IMR-90 (cell line): ENCODE measurements at regions not wholly inside any gene's neighbourhood (a gene's known extent, or its start where the extent isn't known, plus 50 kb on each side); places are given as distances from the start of the nearest gene placed in this dataset.

ENCODE experiments used
- ATAC-seq: fragments of 200-7000 bp; cut with Tn5 transposase; 2 replicates; pipeline ENCODE4 v1.9.1; 2020; ENCODE audit warnings: low read depth, mild to moderate bottlenecking, moderate library complexity
- BruUV-seq: library from RNA; stranded (reverse); fragments of 400-500 nt; replicated peaks from 2 replicates; lab custom pipeline; 2021; lab: Mats Ljungman, UMichigan
- CTCF ChIA-PET: fragments of 300-600 bp; formaldehyde crosslinking; extraction: SDS; loops from one replicate; lab custom pipeline; 2021; ENCODE audit warnings: antibody characterized with exemption; lab: Yijun Ruan, JAX
- POLR2A ChIA-PET: fragments of 300-600 bp; sonication (Branson Sonifier 250); formaldehyde crosslinking; loops from one replicate; lab custom pipeline; 2022; ENCODE audit warnings: antibody characterized with exemption; ENCODE audit not compliant: unreplicated experiment; lab: Charles Lee
- DNase-seq: peaks from one replicate; pipeline ENCODE4 v3.0.0; 2013
- H2AFZ ChIP-seq: replicated peaks from 2 replicates; pipeline ENCODE3; 2013; ENCODE audit warnings: low read length, mild to moderate bottlenecking; ENCODE audit not compliant: poor library complexity
- H2AK5ac ChIP-seq: 2 replicates; pipeline ENCODE4 v1.6.1; 2013; ENCODE audit warnings: low read depth, low read length, inconsistent platforms
- H2AK9ac ChIP-seq: replicated peaks from 2 replicates; pipeline ENCODE3; 2013; ENCODE audit warnings: mild to moderate bottlenecking, low read depth, low read length, moderate library complexity; ENCODE audit not compliant: poor library complexity
- H2BK120ac ChIP-seq: 2 replicates; pipeline ENCODE4 v1.6.1; 2013; ENCODE audit warnings: low read depth, low read length, inconsistent platforms
- H2BK15ac ChIP-seq: 3 replicates; pipeline ENCODE4 v1.6.1; 2013; ENCODE audit warnings: low read depth, low read length, inconsistent platforms
- H2BK20ac ChIP-seq: 2 replicates; pipeline ENCODE4 v1.6.1; 2013; ENCODE audit warnings: low read depth, mild to moderate bottlenecking, inconsistent platforms, low read length, moderate library complexity
- H2BK5ac ChIP-seq: 2 replicates; pipeline ENCODE4 v1.6.1; 2013; ENCODE audit warnings: mild to moderate bottlenecking, low read depth, low read length, inconsistent platforms; ENCODE audit not compliant: poor library complexity, severe bottlenecking
- H3K14ac ChIP-seq: replicated peaks from 2 replicates; pipeline ENCODE4 v1.6.1; 2013; ENCODE audit warnings: low read depth, low read length, inconsistent platforms
- H3K18ac ChIP-seq: 2 replicates; pipeline ENCODE4 v1.6.1; 2013; ENCODE audit warnings: low read depth, low read length, control low read depth
- H3K23ac ChIP-seq: 2 replicates; pipeline ENCODE4 v1.6.1; 2013; ENCODE audit warnings: low read depth, low read length, inconsistent platforms
- H3K27ac ChIP-seq: 2 replicates; pipeline ENCODE4 v1.5.1; 2013; ENCODE audit warnings: mild to moderate bottlenecking, control low read depth, low read length; ENCODE audit not compliant: insufficient read depth
- H3K27me3 ChIP-seq: 2 replicates; pipeline ENCODE4 v1.6.1; 2013; ENCODE audit warnings: low read length; ENCODE audit not compliant: control insufficient read depth, insufficient read depth
- H3K36me3 ChIP-seq: 2 replicates; pipeline ENCODE4 v1.6.1; 2013; ENCODE audit warnings: low read length, mixed read lengths; ENCODE audit not compliant: control insufficient read depth, insufficient read depth
- H3K4ac ChIP-seq: 2 replicates; pipeline ENCODE4 v1.6.1; 2013; ENCODE audit warnings: low read depth, low read length, inconsistent platforms
- H3K4me1 ChIP-seq: 2 replicates; pipeline ENCODE4 v1.6.1; 2013; ENCODE audit warnings: low read length, mixed read lengths; ENCODE audit not compliant: control insufficient read depth, insufficient read depth
- H3K4me2 ChIP-seq: 2 replicates; pipeline ENCODE4 v1.6.1; 2013; ENCODE audit warnings: low read depth, mild to moderate bottlenecking, control low read depth, low read length, moderate library complexity
- H3K4me3 ChIP-seq: 2 replicates; pipeline ENCODE4 v1.5.1; 2013; ENCODE audit warnings: low read depth, mild to moderate bottlenecking, control low read depth, low read length, moderate library complexity; ENCODE audit not compliant: insufficient read depth
- H3K56ac ChIP-seq: 2 replicates; pipeline ENCODE4 v1.6.1; 2013; ENCODE audit warnings: low read length, inconsistent platforms; ENCODE audit not compliant: insufficient read depth; ENCODE audit errors: extremely low read depth
- H3K79me1 ChIP-seq, 2 experiments: 2 replicates each; pipeline ENCODE4 v1.6.1; 2013; ENCODE audit warnings: low read length in 2 of 2, inconsistent platforms in 1 of 2, low read depth in 1 of 2
- H3K9ac ChIP-seq: 2 replicates; pipeline ENCODE4 v1.6.1; 2013; ENCODE audit warnings: low read depth, low read length, control low read depth
- H3K9me1 ChIP-seq: 2 replicates; pipeline ENCODE4 v1.6.1; 2013; ENCODE audit warnings: low read length, inconsistent platforms; ENCODE audit not compliant: insufficient read depth
- H3K9me3 ChIP-seq: 2 replicates; pipeline ENCODE4 v1.6.1; 2013; ENCODE audit warnings: low read length; ENCODE audit not compliant: control insufficient read depth, insufficient read depth
- H4K20me1 ChIP-seq: 2 replicates; pipeline ENCODE4 v1.6.1; 2013; ENCODE audit warnings: low read length, inconsistent platforms; ENCODE audit not compliant: insufficient read depth
- H4K5ac ChIP-seq: 2 replicates; pipeline ENCODE4 v1.6.1; 2013; ENCODE audit warnings: mild to moderate bottlenecking, low read depth, low read length, control low read depth
- H4K8ac ChIP-seq, 2 experiments: 2 replicates each; pipeline ENCODE4 v1.6.1; 2013; ENCODE audit warnings: low read depth in 2 of 2, low read length in 2 of 2, control low read depth in 1 of 2, inconsistent platforms in 1 of 2
- H4K91ac ChIP-seq: 2 replicates; pipeline ENCODE4 v1.6.1; 2013; ENCODE audit warnings: low read depth, low read length, inconsistent platforms; ENCODE audit not compliant: insufficient read depth
- BHLHE40 ChIP-seq: fragments of 150-350 bp; IDR thresholded peaks from 2 replicates; pipeline ENCODE4 v1.6.1; 2016; ENCODE audit warnings: mild to moderate bottlenecking, low read depth, low read length
- CEBPB ChIP-seq: IDR thresholded peaks from 2 replicates; pipeline ENCODE4 v1.6.1; 2012; ENCODE audit warnings: low read depth, low read length, improper control_type of control experiment
- CHD1 ChIP-seq: IDR thresholded peaks from 2 replicates; pipeline ENCODE4 v1.6.1; 2012; ENCODE audit warnings: low read depth, low read length, improper control_type of control experiment
- FOS ChIP-seq: fragments of 150-350 bp; IDR thresholded peaks from 2 replicates; pipeline ENCODE4 v1.6.1; 2016; ENCODE audit warnings: low read depth, low read length
- MAFK ChIP-seq: IDR thresholded peaks from 2 replicates; pipeline ENCODE4 v1.6.1; 2012; ENCODE audit warnings: low read depth, low read length, improper control_type of control experiment
- MAZ ChIP-seq: IDR thresholded peaks from 2 replicates; pipeline ENCODE4 v1.6.1; 2012; ENCODE audit warnings: low read depth, mild to moderate bottlenecking, low read length, improper control_type of control experiment, moderate library complexity, borderline replicate concordance
- MXI1 ChIP-seq: IDR thresholded peaks from 2 replicates; pipeline ENCODE4 v1.6.1; 2012; ENCODE audit warnings: low read depth, mild to moderate bottlenecking, low read length, moderate library complexity, borderline replicate concordance
- NFE2L2 ChIP-seq: fragments of 150-350 bp; IDR thresholded peaks from 2 replicates; pipeline ENCODE4 v1.6.1; 2016; ENCODE audit warnings: low read depth, mild to moderate bottlenecking, low read length
- POLR2A ChIP-seq: IDR thresholded peaks from 2 replicates; pipeline ENCODE4 v1.6.1; 2012; ENCODE audit warnings: mild to moderate bottlenecking, low read depth, low read length
- RAD21 ChIP-seq: IDR thresholded peaks from 2 replicates; pipeline ENCODE4 v1.6.1; 2012; ENCODE audit warnings: low read length, improper control_type of control experiment
- RCOR1 ChIP-seq: IDR thresholded peaks from 2 replicates; pipeline ENCODE4 v1.6.1; 2012; ENCODE audit warnings: mild to moderate bottlenecking, low read length, improper control_type of control experiment; ENCODE audit not compliant: insufficient replicate concordance
- RFX5 ChIP-seq: IDR thresholded peaks from 2 replicates; pipeline ENCODE4 v1.8.0; 2012; ENCODE audit warnings: low read depth, mild to moderate bottlenecking, low read length, moderate library complexity
- SMC3 ChIP-seq: fragments of 150-350 bp; IDR thresholded peaks from 2 replicates; pipeline ENCODE4 v1.6.1; 2016; ENCODE audit warnings: low read depth, mild to moderate bottlenecking, antibody characterized with exemption, low read length, moderate library complexity
- WGBS, 2 experiments: methylation state at CpG; one replicate each; pipeline versions ENCODE4 v1.1.5 to v1.1.7; 2013; ENCODE audit warnings: missing lambda C conversion rate in 2 of 2; ENCODE audit not compliant: insufficient read length in 1 of 2; ENCODE audit errors: extremely low coverage in 2 of 2; 5-methylcytosine and 5-hydroxymethylcytosine counted together
- dilution Hi-C: fragments of 300-500 bp; cut with HindIII; formaldehyde crosslinking; loops from one replicate; pipeline ENCODE4 v1.14.3; 2018; ENCODE audit warnings: low sequenced_read_pairs; ENCODE audit not compliant: unreplicated experiment
- in situ Hi-C: fragments of 300-500 bp; cut with MboI; formaldehyde crosslinking; loops from 3 replicates; pipeline ENCODE4 v1.14.3; 2019; ENCODE audit warnings: low sequenced_read_pairs, inconsistent platforms, mixed read lengths
- intact Hi-C: fragments of 100-400 bp; cut with micrococcal nuclease; formaldehyde crosslinking; loops from 2 replicates; pipeline ENCODE4 v1.10.0; 2022
- TF ChIP-seq, protein P1 (sequence below): conservative IDR thresholded peaks from 2 replicates; pipeline ENCODE4 v1.5.1; 2012; ENCODE audit warnings: mild to moderate bottlenecking, low read depth, low read length, improper control_type of control experiment
- TF ChIP-seq, protein P2 (sequence below): fragments of 150-350 bp; IDR thresholded peaks from 2 replicates; pipeline ENCODE4 v1.6.1; 2017; ENCODE audit warnings: mild to moderate bottlenecking, antibody characterized with exemption, low read length, low read depth
- TF ChIP-seq, protein P3 (sequence below): fragments of 150-350 bp; IDR thresholded peaks from 2 replicates; pipeline ENCODE4 v1.6.1; 2016; ENCODE audit warnings: low read depth, mild to moderate bottlenecking, low read length, moderate library complexity, borderline replicate concordance

DNA sequence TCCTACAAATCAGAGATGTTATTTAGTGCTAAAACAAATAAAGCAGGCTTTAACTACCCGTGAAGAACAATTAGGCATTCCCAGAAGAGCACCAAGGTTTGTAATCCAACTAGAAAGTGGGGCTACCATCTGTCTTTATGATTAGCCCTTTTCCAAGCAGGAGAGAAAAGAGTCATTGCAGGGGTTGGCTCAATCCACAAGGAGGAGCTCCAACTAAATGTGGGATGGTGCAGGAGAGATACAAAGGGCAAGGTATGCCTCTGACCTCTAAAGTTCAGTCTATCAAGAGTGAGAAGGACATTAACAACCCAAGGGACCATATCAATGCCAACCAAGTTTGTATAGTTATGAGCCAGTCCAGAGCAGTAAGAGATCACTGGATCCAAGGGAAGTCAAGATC, 382.7 kb upstream of the DUSP10 start:
- ATAC-seq = no peak
- Histone ChIP-seq H3K9ac (no peak overlapping the region), H4K20me1 (no peaks in the 10 kb centered on the region), H3K79me1 (no peaks in the 10 kb centered on the region), H3K36me3 (no peaks in the 10 kb centered on the region), H4K8ac (no peak overlapping the region), H3K4ac (no peak overlapping the region), H3K23ac (no peak overlapping the region), H3K27me3 (no peaks in the 10 kb centered on the region), H4K91ac (no peak overlapping the region), H2BK120ac (no peak overlapping the region), H3K9me3 (peaks cover 2% of the 10 kb centered on the region; the same call in 1 of the 2 replicates), H4K5ac (no peak overlapping the region), H3K18ac (no peak overlapping the region), H2AFZ (no peak overlapping the region), H3K27ac (no peak overlapping the region), H2BK20ac (no peak overlapping the region), H2AK5ac (no peak overlapping the region), H3K14ac (no peak overlapping the region), H3K4me1 (peaks cover 4% of the 10 kb centered on the region), H3K9me1 (no peaks in the 10 kb centered on the region), H3K4me3 (no peak overlapping the region), H3K4me2 (no peak overlapping the region), H2AK9ac (no peak overlapping the region), H2BK15ac (no peak overlapping the region), H2BK5ac (no peak overlapping the region), H3K56ac (no peak overlapping the region)
- no peak for DNase-seq
- ChIA-PET POLR2A (no interaction called here), CTCF (no interaction called here)
- in situ Hi-C loops = no loop called here
- WGBS, 2 experiments = no CpG with 5 or more reads among the region's 1 CpG
- no TSS peak for BruUV-seq
- intact Hi-C loops = loop anchor here (1.0 kb wide), 1 partner anchor 331 kb away; no protein-coding TSS in a partner anchor
- dilution Hi-C loops = no loop called here
- TF ChIP-seq CEBPB (no peak), NFE2L2 (no peak), SMC3 (peak; percentile 27), RFX5 (no peak), RAD21 (peak; percentile 30), RCOR1 (no peak), POLR2A (no peak), FOS (no peak), MAZ (no peak), MAFK (no peak), BHLHE40 (no peak), MXI1 (no peak), CHD1 (no peak)
- TF ChIP-seq, protein P1, sequence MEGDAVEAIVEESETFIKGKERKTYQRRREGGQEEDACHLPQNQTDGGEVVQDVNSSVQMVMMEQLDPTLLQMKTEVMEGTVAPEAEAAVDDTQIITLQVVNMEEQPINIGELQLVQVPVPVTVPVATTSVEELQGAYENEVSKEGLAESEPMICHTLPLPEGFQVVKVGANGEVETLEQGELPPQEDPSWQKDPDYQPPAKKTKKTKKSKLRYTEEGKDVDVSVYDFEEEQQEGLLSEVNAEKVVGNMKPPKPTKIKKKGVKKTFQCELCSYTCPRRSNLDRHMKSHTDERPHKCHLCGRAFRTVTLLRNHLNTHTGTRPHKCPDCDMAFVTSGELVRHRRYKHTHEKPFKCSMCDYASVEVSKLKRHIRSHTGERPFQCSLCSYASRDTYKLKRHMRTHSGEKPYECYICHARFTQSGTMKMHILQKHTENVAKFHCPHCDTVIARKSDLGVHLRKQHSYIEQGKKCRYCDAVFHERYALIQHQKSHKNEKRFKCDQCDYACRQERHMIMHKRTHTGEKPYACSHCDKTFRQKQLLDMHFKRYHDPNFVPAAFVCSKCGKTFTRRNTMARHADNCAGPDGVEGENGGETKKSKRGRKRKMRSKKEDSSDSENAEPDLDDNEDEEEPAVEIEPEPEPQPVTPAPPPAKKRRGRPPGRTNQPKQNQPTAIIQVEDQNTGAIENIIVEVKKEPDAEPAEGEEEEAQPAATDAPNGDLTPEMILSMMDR = 0 out of 2 replicates have a peak, but pooled peaks have one; percentile 28
- TF ChIP-seq, protein P2, sequence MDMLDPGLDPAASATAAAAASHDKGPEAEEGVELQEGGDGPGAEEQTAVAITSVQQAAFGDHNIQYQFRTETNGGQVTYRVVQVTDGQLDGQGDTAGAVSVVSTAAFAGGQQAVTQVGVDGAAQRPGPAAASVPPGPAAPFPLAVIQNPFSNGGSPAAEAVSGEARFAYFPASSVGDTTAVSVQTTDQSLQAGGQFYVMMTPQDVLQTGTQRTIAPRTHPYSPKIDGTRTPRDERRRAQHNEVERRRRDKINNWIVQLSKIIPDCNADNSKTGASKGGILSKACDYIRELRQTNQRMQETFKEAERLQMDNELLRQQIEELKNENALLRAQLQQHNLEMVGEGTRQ = no peak
- TF ChIP-seq, protein P3, sequence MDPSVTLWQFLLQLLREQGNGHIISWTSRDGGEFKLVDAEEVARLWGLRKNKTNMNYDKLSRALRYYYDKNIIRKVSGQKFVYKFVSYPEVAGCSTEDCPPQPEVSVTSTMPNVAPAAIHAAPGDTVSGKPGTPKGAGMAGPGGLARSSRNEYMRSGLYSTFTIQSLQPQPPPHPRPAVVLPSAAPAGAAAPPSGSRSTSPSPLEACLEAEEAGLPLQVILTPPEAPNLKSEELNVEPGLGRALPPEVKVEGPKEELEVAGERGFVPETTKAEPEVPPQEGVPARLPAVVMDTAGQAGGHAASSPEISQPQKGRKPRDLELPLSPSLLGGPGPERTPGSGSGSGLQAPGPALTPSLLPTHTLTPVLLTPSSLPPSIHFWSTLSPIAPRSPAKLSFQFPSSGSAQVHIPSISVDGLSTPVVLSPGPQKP = no peak
